ENCODE measurements at regions not wholly inside any gene's neighbourhood (a gene's known extent, or its start where the extent isn't known, plus 50 kb on each side); places are given as distances from the start of the nearest gene placed in this dataset.
"Not testable (repeated sequence)": the region's sequence is repeated elsewhere in the genome, so short reads cannot be mapped to it uniquely, and the experiment has no call there.

DNA sequence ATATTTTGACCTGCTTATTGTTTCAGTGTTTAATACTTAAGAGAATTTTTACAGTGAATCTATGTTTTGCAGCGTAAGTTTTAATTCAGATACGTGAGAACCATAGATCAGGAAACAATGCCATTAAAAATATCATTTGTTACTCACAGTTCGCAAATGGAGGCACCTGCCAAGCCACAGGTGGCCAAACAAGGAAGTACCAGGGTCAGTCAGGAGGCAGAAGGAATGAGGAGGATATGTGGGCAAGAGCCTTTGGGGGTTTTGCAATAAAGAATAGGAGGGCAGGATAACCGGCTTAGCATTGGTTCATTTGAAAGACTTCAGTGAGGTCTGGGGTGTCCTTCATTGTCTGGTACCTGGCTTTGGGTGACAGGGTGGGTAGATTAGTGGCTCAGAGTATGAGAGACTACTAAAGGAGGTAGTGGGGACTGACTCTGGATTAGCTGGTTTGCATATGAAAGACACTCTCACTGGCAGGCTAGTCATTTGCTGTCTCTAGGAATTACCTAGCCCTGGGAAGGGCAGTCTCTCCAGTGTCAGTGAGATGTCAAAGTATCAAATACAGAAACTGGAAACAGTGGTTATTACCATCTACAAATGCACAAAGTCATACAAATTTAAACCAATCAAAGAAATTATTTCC is 132.2 kb upstream of the CAV2 start:
- H3K4me3 ChIP-seq: no peak overlapping the region
- no peak overlapping the region for H3K27ac ChIP-seq

DNA sequence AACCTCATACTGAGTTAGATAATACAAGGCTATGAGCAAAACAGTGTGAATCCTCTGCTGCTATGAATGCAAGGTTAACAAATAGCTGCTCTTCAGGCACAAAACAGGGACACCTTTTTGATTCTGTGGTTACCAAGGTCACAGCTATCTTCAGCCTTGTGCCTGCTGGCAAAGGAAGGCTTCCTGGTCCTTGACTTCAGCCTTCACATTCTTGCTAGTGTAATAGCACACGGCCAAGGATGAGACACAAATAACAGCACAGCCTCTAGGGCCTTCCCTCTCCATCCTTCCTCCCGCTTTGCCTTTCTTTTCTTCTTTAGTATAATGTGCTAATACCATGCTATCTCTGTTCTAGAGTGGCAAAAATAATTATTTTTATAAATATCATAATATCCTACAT is 130.6 kb upstream of the CAV2 start:
- no peak overlapping the region for H3K27ac ChIP-seq
- no peak overlapping the region for H3K4me3 ChIP-seq

DNA sequence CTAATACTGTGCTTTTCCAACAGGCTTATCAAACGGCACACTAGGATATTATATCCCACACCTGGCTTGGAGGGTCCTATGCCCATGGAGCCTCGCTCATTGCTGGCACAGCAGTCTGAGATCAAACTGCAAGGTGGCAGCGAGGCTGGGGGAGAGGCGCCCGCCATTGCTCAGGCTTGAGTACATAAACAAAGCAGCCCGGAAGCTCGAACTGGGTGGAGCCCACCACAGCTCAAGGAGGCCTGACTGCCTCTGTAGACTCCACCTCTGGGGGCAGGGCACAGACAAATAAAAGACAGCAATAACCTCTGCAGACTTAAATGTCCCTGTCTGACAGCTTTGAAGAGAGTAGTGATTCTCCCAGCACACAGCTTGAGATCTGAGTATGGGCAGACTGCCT is 128.0 kb upstream of the CAV2 start:
- H3K27ac ChIP-seq, H3K4me3 ChIP-seq: not testable (repeated sequence)

DNA sequence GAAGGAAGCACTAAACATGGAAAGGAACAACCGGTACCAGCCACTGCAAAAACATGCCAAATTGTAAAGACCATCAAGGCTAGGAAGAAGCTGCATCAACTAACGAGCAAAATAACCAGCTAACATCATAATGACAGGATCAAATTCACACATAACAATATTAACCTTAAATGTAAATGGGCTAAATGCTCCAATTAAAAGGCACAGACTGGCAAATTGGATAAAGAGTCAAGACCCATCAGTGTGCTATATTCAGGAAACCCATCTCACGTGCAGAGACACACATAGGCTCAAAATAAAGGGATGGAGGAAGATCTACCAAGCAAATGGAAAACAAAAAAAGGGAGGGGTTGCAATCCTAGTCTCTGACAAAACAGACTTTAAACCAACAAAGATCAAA is 126.3 kb upstream of the CAV2 start:
- not testable (repeated sequence) for H3K4me3 ChIP-seq, H3K27ac ChIP-seq

DNA sequence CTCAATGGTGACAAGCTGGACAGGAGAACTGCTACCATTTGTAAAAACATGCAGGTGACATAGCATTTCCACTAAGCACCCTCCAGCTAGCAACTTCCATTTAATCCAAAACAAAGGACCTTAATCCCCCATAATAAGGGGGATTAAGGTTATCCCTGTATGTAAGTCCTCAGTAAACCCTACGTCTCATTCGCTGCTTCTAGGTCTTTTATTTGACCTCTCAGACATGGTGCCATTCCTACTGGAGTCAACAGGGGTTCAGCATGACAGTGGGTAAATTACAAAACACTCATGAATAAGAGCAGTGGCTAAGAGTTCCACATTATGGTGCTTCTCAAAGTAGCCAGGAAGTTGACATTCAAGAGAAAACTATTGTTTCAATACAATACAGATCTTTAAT is 121.8 kb upstream of the CAV2 start:
- Histone ChIP-seq H3K27ac (no peak overlapping the region), H3K4me3 (no peak overlapping the region)

DNA sequence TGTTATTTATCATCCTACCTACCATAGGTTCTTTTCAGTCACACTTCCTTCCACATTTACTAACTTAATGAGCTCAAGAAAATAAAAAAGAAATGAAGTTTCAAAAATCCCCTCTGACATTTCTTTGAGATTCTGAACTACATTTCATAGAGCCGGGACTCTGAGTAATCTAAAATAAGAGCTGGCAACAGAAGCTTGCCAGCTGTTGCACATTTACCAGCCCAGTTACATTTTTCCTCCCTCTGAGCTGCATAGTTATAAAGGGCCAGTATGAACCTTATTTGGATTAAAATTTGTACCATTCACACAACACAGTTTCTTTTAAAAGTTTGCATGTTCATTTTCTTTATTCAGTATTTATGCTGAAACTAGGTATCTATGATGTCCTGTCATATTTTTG is 119.5 kb upstream of the CAV2 start:
- H3K4me3 ChIP-seq: no peak overlapping the region
- no peak overlapping the region for H3K27ac ChIP-seq

DNA sequence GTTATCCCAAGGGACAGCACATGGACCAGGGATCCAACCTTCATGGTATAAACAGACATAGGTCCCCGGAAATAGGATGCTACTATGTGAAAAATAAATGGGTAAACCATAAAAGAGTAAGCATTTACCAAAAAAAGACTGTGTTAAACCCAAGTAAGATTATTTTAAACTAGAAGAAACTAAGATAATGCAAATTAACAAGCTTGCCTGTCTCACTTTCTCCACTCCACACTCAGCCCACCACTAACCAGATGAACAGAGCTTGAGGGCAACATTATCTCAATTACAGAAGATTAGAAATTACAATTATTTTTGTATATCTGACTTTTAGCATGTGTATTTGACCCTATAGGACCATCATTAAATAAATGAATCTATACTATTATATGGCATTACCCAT is 117.2 kb upstream of the CAV2 start:
- H3K4me3 ChIP-seq: no peak overlapping the region
- no peak overlapping the region for H3K27ac ChIP-seq

DNA sequence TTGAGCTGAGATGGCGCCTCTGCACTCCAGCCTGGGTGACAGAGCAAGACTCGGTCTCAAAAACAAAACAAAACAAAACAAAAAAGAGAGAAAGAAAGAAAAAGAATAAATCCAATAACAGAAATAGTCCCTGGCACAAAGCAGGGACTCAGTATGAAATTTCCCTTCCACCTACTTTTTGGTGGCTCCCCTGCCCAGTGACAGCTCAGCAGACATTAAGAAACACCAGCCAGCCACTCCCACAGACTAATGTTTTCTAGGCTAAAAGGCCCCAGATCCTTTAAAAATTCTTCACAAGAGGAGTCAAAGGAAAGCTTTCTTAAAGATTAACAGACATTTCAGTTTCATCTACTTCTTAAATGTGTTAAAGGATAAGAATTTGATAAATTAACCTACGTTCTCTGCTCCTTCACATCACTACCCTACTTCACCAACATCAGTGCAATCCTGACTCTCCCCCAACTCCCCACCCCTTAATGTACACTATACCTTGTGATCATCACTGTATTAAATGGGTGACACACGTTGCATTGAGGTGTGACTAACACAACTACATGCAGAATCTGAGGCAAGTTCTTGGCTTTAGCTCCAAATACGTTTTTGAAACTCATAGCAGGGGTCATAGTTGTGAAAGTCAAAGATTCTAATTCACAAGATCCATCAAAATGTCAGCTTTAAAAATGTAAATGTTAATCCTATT is 114.5 kb upstream of the CAV2 start:
- peak overlapping the region in 3 of 21 experiments; percentile 8 to 51 (median 41) for H3K27ac ChIP-seq
- no peak overlapping the region for H3K4me3 ChIP-seq

DNA sequence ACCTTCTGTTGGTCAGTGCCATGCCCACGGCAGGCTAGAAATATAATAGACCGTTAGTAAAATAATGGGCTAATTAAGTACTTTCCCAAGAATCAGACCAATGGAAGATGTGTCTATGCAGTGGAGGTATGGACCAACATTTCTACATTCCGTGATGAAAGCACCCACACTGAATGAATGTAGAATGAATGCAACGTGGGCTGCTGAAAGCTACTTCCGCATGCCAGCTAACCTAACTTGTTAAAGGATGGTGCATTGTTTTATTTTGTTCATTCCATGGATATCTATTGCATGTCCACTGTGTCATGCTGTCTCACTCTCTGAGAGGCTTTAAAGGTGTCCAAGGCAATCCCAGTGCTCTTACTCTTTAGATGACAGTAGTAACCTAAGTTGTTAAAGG is 112.9 kb upstream of the CAV2 start:
- H3K4me3 ChIP-seq: no peak overlapping the region
- no peak overlapping the region for H3K27ac ChIP-seq

DNA sequence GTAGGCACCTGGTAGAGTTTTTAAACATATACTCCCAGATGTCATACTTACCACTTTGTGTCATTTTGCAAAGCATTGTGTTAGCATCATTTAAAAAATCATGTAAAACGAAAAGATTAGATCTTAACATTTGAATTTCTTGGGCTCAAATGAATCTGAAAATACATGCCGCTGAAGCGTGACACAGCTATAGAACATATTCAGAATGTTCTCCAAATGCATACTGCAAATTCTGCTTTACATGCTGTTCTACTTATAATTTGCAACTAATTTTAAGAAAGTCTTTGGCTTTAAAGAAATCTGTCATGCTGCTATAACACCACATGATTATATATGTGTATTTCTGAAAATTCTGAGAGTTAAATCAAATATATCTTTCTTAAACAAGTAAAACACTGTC is 109.2 kb upstream of the CAV2 start:
- Histone ChIP-seq H3K27ac (no peak overlapping the region), H3K4me3 (no peak overlapping the region)

DNA sequence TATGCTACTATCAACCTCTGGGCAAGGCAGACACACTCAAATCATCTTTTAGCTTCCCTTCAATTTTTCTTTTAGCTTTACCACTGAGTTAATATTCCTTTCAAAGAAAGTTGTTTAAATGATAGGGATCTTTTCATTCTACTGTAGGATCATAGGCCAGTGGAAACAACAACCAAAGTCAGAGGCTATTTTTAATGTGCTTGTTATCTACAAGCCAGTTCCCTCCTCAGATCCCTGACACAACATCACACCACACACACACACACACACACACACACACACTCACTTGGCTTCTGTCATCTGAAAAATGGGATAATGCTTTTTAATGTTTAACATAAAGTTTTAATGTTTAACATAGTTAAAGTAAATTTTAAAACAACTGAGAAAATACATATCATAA is 106.7 kb upstream of the CAV2 start:
- H3K27ac ChIP-seq: peak overlapping the region in 2 of 21 experiments; percentile 1 to 56

DNA sequence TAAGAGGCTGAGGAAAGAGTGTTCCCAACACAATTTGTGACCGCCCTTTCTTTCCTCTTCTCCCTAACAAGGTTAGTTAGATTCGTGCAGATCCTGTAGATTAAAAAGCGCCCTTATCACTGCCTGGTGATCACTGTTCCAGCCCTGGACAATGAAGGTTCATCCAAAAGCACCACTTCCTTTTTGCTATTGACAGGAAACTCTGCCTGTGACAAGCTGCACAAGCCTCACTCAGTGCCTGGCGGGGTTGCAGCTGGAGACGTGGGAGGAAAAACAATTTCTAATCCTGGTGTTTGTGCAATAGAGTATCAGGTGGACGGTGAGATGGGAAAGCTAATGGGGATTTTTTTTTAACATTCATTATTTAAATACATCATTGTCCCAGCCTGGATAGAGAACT is 105.9 kb upstream of the CAV2 start:
- H3K4me3 ChIP-seq: no peak overlapping the region
- peak overlapping the region in 2 of 21 experiments; percentile 56 to 57 for H3K27ac ChIP-seq

More for the DNA sequence above, 106.7 kb upstream of the CAV2 start:
- no peak overlapping the region for H3K4me3 ChIP-seq

DNA sequence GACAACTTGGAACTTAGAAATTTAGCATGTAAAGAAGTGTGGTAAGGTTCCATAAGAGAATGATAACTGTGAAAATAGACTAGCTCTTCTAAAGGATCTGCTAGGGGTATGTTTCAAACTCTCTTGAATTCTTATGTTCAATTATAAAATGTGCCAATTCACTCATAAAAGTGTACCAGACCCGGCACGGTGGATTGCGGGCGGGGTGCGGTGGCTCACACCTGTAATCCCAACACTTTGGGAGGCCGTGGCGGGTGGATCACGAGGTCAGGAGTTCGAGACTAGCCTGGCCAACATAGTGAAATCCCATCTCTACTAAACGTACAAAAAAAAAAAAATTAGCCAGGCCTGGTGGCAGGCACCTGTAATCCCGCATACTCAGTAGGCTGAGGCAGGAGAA is 105.4 kb upstream of the CAV2 start:
- peak overlapping the region in 2 of 21 experiments; percentile 56 to 57 for H3K27ac ChIP-seq
- H3K4me3 ChIP-seq: no peak overlapping the region

DNA sequence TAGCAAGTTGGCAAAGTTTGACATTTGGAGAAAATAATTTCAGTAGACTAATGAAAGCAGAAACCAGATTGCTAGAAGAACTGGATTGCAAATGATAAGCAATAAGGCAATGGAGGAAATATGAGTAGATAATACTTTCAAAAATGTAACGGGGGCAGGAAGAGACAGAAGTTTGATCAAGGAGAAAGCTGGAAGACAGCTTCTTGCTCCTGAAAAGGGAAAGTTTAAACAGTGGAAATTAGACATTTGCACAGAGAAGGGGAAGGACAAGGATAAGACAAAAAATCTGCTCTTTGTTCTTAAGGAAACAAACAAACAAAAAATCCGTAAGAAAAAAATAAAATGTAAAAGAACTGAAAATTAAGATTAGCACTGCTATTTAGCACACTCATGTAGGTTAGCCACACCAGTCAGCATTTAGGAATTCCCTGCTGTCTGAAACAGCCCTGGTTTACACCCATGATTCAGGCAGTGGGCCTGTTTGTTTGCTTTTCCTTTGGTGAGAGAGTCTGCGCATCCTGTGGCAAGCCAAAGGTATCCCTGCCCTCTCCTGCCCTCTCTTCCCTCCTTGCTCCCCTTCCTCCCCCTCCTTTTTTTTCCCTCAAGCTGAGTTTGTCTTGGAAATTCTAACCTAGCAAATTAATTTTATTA is 104.3 kb upstream of the CAV2 start:
- H3K4me3 ChIP-seq: no peak overlapping the region
- H3K27ac ChIP-seq: peak overlapping the region in 9 of 21 experiments; percentile 4 to 57 (median 32)

DNA sequence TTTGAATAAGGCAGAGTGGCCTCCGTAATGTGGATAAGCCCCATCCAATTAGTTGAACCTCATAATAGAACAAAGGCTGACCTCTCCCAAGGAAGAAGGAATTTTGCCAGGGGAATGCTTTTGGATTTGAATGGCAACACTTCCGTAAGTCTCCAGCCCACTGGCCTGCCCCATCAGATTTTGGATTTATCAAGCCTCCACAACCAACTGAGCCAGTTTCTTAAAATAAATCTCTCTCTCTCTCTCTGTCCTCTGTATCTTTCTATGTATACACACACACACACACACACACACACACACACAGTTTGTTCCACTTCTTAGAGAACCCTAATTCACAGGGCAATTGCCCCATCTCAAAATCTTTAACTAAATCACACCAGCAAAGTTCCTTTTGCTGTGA is 100.9 kb upstream of the CAV2 start:
- Histone ChIP-seq H3K4me3 (no peak overlapping the region), H3K27ac (no peak overlapping the region)

DNA sequence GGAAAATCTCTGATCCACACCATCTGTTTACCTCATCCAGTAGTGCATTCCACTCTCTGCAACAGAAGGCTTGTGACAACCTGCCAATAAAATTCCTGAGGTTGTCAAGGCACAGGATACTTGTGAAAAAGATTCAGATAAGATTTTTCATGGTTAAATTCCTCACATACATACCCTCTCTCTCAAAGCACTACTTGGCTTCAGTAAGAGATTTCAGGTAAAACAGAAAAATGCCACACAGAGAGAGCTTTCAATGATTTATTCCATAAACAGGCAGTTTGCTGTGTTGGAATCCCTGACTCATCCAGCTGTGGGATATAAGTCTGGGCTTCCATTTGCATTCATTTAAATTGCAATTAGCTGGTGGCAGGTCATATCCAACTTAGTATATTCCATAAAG is 99.7 kb upstream of the CAV2 start:
- H3K4me3 ChIP-seq: no peak overlapping the region
- H3K27ac ChIP-seq: no peak overlapping the region

DNA sequence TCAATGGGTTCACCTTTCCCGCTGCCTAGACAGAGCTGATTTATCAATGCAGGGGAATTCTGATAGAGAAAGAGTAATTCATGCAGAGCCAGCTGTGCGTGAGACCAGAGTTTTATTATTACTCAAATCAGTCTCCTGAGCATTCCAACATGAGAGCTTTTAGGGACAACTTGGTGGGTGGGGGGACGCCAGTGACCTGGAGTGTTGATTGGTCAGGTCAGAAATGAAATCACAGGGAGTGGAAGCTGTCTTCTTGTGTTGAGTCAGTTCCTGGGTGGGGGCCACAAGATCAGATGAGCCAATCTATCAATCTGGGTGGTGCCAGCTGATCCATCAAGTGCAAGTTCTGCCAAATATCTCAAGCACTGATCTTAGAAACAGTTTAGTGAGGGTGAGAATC is 99.0 kb upstream of the CAV2 start:
- H3K27ac ChIP-seq: no peak overlapping the region
- H3K4me3 ChIP-seq: no peak overlapping the region

DNA sequence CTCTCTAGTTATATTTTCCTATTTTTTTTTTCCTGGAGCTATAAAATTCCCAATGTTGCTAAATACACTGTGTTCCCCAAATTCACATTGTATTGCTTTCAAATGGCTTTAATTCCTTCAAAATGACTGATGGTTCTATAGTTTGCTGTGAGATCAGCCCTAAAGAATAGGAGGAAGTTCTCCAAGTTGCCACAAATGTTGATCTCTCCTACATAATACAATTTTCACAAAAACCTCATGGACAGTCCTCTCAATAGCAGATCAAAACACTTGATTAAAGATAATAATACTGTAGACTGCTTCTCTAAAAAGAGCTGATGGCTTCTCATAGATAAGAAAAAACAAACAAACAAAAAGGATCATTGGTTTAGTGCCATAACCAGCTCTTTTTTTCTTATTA is 97.8 kb upstream of the CAV2 start:
- Histone ChIP-seq H3K27ac (no peak overlapping the region), H3K4me3 (no peak overlapping the region)

DNA sequence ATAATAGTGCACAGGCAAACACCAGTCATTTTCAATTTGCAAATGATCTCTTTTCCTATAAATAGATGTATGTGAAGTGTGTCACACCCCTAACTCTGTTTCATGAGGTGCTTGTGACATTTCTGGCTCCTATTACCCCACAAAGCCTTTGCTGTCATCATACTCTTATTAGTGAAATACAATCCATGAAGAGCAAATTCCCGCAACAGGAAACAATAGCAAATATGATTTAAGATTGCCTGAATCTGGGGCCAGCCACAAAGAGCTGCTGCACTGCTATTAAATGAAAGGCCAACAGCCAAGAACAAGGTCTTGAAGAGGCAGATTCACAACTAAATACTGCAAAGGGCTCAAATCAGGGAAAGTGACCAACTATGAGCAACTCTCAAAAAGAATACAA is 96.3 kb upstream of the CAV2 start:
- H3K4me3 ChIP-seq: no peak overlapping the region
- no peak overlapping the region for H3K27ac ChIP-seq

DNA sequence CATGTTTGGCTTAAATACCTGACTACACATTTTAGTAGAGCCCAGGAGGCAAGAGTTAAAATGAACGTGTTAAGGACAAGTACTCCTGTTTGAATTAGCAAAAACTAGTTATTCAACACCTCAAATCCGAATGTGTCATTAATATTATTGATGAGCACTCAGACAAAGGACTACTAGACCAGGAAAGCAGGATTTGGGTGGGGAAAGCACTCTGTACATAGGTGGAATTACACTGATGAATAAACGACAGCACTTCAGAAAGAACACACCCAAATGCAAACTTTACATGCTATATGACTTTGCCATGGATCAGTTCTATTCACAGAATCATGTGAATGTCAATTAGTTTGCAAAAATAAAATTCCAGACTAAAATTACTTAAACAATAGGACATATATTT is 95.1 kb upstream of the CAV2 start:
- H3K27ac ChIP-seq: no peak overlapping the region
- no peak overlapping the region for H3K4me3 ChIP-seq

DNA sequence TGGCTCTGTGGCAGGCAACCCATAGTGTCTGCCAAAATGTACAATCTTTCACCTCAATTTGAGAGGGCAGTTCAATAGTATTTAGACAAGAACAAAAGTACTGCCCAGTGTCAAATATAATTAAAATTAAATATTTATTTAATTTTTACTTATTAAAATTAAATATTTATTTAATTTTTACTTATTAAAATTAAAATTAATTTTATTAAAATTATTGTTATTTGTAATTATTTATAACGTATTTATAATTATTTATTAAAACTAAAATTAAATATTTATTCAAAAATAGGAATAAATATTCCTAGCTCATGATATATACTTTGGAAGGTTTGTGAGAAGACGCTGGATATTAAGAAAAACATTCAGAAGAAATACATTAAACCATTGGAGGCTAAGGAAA is 93.7 kb upstream of the CAV2 start:
- H3K4me3 ChIP-seq: no peak overlapping the region

More for the DNA sequence above, 93.7 kb upstream of the CAV2 start:
- H3K27ac ChIP-seq: no peak overlapping the region

Data from skin epidermis (tissue), 12 donors.